GM21367 (cell line): ENCODE measurements at regions not wholly inside any gene's neighbourhood (a gene's known extent, or its start where the extent isn't known, plus 50 kb on each side); places are given as distances from the start of the nearest gene placed in this dataset.
"Not testable (repeated sequence)": the region's sequence is repeated elsewhere in the genome, so short reads cannot be mapped to it uniquely, and the experiment has no call there.

ENCODE experiments used
- ATAC-seq: cut with Tn5 transposase; IDR thresholded peaks from one replicate; pipeline ENCODE4 v1.9.1; 2021; ENCODE audit not compliant: unreplicated experiment

- no peak for ATAC-seq
Measured at GRCh38 chr3:15983232-15983631, 185.5 kb upstream of the ANKRD28 start.

DNA sequence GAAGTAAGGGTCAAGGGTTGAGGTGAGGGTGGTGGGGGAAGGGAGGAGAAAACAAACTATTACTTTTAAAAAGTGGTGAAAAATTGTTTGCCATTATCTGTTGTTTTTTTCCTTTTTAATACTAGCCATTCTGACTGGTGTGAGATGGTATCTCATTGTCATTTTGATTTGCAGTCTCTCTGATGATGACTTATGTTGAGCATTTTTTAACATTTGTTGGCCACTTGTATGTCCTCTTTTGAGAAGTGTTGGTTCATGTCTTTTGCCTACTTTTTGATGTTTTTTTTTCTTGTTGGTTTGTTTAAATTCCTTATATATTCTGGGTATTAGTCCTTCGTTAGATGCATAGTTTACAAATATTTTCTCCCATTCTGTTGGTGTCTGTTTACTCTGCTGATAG is 185.9 kb upstream of the ANKRD28 start:
- no peak for ATAC-seq

DNA sequence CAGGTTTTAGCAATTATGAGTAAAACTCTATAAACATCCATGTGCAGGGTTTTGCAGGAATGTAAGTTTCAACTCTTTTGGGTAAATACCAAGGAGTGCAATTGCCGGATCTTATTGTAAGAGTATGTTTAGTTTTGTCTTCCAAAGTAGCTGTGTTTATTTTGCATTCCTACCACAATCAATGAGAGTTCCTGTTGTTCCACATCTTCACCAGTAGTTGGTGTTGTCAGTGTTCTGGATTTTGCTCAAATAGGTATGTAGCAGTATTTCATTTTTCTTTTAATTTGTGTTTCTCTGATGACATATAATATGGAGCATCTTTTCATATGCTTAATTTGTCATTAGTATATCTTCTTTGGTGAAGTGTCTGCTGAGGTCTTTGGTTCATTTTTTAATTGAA is 185.1 kb upstream of the GALNT15 start:
- ATAC-seq: no peak

DNA sequence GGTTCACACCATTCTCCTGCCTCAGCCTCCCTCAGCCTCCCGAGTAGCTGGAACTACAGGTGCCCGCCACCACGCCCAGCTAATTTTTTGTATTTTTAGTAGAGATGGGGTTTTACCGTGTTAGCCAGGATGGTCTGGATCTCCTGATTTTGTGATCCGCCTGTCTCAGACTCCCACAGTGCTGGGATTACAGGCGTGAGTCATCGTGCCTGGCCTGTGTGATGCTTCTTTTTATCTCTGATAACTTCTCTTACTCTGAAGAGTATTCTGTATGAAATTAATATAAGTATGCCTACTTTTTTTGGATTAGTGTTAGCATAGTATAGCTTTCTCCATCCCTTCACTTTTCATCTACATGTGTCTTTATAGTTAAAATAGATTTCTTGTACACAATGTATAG is 180.8 kb upstream of the GALNT15 start:
- not testable (repeated sequence) for ATAC-seq

GRCh38 chr3:15996496-15996895 is 178.0 kb upstream of the GALNT15 start:
- not testable (repeated sequence) for ATAC-seq

DNA sequence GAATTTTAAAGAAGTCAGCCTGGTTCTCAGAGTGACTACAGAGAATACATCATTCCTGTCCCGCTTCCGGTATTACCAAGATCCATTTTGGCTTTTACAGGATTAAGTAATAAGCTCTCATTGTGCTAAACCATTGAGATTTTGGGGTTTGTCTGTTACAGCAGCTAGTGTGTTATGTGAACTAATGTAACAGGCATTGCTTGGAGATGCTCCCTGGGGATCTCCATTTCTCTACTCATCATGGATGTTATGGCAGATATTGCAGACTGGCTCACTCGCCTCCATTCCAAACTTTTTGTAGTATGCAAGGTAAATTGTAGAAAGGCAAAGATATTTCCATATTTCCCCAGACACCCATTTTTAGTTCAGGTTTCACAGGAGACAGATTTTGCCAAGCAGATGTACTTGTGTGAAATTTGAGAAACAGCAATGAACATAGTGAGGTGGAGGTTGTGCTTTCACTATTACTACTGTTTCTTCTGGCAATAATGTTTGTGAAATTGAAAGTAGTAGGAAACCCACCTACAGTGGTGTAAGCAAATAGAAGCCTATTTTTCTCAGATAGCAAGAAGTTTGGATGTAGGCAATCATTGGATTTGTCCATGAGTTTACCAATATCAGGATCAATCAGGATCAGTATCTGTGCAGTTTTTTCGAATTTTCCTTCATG is 177.1 kb upstream of the GALNT15 start:
- ATAC-seq: peak; percentile 77

DNA sequence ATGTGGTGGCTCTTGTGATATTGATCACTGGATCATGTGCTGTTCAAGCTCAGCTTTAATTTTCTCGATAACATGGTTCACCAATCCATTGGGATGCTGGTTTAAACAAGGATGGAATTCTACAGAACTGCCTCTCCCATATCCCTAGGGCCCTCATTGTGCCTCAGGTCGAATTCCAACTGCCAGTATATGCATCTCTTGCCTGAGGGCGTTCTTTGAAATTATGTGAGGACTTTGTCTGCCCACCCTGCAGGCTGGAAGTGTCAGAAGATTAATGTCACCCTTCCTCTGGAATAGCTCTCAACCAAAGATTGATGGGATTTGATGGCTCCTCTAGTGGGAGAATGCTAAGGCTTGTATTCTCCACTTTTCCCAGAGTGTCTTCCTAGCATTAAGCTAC is 175.6 kb upstream of the GALNT15 start:
- ATAC-seq: no peak

- no peak for ATAC-seq
Measured at GRCh38 chr3:16004812-16005211, 169.7 kb upstream of the GALNT15 start.

- no peak for ATAC-seq
Measured at GRCh38 chr3:16011376-16011775, 163.1 kb upstream of the GALNT15 start.

DNA sequence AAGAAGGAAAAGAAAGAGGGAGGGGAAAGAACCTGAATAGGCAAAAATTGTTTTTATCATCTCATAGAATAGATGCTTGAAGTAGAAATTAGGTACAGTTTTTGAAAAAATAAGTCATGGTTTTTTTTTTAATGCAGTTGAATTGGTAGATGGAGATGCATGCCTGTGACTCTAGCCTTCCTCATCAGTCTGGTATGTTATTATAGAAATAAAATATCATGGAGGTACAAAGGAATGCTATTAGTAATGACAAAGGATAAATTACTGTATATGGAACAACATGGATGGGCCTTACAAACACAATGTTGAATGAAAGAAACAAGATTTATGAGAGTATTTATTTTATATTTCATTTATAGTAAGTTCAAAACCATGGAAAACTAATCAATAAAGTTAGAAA is 162.4 kb upstream of the GALNT15 start:
- ATAC-seq: no peak

DNA sequence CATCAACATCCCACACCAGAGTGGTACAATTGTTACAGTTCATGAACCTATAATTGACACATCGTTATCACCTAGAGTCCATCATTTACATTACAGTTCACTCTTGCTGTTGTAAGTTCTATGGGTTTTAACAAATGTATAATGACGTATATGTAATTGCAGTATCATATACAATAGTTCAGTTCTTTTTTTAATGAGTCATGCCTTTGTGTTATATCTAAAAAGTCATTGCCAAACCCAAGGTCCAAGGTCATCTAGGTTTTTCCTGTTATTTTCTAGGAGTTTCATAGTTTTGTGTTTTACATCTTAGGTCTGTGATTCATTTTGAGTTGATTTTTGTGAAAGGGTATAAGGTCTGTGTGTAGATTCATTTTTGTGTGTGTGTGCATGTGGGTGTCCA is 160.9 kb upstream of the GALNT15 start:
- ATAC-seq: no peak

- ATAC-seq: not testable (repeated sequence)
Measured at GRCh38 chr3:16021801-16022200, 152.7 kb upstream of the GALNT15 start.

- ATAC-seq: not testable (repeated sequence)
Measured at GRCh38 chr3:16023881-16024280, 150.6 kb upstream of the GALNT15 start.

- no peak for ATAC-seq
Measured at GRCh38 chr3:16024548-16024947, 149.9 kb upstream of the GALNT15 start.

- no peak for ATAC-seq
Measured at GRCh38 chr3:16026753-16027152, 147.7 kb upstream of the GALNT15 start.

GRCh38 chr3:16028604-16029003 is 145.9 kb upstream of the GALNT15 start:
- no peak for ATAC-seq

- no peak for ATAC-seq
Measured at GRCh38 chr3:16030342-16030741, 144.1 kb upstream of the GALNT15 start.

DNA sequence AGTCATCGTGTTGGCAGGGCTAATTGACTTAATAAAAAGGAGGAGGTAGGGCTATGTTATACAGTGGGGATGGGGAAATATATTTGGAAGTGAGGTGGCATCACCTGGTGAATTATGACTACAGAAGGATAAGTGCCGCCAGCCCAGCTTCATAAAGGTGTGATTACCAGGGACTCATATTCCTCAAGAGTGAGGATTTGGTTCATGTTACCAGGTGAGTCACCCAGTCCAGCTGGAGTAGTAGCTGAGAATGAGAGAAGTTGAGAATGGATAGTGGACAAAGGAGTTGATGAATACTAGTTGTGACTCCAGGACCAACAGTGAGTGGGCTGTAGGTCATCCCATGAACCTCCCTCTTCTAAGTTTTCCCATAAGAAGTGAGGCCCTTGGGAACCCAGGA is 143.0 kb upstream of the GALNT15 start:
- no peak for ATAC-seq

DNA sequence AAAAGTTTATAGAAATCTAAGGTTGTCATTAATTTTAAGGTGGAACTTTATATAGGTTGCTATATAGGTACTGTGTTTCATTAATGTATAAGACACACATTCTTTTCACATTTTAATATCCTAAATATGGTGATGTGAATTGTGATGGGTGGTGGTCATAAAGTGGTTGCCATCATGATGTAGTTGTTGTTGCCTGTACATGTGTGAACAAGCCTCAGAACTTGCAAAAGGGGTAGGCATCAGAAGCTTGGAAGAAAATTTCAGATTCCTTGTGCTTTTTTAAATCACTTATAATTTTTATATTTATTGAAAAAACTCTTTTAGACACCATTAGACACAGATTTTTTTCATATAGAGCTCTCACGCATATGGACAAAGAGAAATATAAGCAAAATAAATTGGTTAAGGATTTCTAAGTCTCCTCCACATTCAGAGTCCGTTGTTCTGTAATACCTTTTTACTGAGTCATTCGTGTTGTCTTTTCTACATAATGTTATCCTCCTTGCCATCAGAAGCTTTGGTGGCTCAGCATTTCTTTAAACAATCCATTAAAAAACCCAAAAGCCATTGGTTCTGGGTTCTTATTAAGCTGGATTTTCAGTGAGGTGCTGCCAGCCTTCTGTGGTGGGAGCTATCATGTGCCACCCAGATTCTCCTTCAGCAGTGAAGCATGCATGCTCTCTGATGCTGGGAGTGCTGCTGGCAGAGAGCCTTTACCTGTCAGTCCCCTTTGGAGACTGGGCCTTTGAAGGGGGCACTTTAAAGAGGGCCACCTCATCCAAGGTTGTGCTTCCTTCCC is 140.4 kb upstream of the GALNT15 start:
- no peak for ATAC-seq

DNA sequence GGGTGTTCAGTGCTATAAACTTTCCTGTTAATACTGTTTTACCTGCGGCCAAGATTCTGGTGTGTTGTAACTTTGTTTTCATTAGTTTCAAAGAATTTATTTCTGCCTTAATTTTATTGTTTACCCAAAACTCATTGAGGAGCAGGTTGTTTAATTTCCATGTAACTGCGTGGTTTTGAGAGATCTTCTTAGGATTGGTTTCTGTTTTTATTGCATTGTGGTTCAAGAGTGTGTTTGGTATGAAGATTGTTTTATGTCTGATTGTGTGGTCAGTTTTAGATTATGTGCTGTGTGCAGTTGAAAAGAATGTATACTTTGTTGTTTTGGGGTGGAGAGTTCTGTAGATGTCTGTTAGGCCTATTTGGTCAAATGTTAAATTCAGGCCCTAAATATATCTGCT is 133.5 kb upstream of the GALNT15 start:
- no peak for ATAC-seq

- peak; percentile 97 for ATAC-seq
Measured at GRCh38 chr3:16048435-16049318, 125.8 kb upstream of the GALNT15 start.
